GM19328 (cell line): ENCODE measurements at regions not wholly inside any gene's neighbourhood (a gene's known extent, or its start where the extent isn't known, plus 50 kb on each side); places are given as distances from the start of the nearest gene placed in this dataset.
"Not testable (repeated sequence)": the region's sequence is repeated elsewhere in the genome, so short reads cannot be mapped to it uniquely, and the experiment has no call there.

ENCODE experiments used
- ATAC-seq: cut with Tn5 transposase; IDR thresholded peaks from one replicate; pipeline ENCODE4 v1.9.1; 2021; ENCODE audit warnings: mild to moderate bottlenecking, moderate library complexity; ENCODE audit not compliant: unreplicated experiment

DNA sequence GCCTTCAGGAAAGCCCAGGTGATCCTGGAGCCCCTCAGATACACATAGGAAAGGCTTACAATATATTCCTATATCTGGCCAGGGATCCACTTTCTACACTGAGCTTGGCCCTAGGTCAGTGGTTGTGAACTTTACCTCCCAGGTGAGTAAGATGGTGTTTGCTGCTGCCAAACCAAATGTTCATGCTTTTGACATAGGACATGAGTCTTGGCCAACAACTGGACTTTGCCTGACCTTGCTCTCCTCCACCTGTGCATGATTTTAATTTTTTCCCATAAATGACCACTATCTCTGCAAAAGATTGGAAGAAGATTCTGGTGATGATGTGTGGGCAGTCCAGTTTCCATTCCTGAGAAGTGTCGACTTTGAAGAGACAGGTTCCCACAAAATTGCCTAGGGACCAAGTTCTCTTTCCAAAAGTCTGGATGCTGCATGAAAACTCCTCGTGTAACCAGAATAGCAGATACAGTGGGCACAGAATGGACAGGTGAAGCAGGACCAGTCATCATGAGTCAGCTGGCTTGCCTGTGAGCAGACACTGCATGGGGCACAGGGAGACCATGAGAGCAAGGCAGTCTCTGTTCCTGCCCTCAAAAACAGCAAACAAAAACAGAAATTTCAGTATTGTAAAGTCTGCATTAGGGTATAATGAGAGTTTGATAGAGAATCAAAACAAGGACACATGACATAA is 226.4 kb upstream of the MON1B start:
- ATAC-seq: no peak

DNA sequence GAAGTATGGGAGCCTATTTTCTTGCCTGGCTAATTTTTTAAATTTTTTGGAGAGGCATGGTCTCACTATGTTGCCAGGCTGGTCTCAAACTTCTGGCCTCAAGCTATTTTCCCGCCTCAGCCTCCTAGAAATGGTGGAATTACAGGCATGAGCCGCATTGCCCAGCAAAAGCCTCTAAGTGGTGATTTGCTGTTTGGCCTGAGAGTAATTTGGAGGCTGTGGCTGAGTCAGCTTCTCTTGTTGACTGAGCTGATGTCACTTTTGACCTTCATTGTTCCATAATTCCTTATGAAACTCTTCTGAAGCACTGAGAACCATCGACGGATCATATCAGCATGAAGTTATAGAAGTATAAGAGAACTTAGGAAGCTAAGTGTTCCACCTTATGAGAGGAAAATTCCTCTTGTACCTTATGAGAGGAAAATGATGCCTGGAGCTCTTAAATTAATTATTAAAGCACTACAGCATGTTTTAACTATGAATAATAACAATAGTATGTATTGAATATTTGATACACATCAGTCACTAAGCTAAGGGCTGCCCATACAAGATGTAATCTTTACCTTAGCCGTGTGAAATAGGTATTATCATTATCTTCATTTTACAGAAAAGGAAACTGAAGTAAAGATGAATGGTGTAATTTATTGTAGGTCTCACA is 220.8 kb upstream of the MON1B start:
- ATAC-seq: no peak

DNA sequence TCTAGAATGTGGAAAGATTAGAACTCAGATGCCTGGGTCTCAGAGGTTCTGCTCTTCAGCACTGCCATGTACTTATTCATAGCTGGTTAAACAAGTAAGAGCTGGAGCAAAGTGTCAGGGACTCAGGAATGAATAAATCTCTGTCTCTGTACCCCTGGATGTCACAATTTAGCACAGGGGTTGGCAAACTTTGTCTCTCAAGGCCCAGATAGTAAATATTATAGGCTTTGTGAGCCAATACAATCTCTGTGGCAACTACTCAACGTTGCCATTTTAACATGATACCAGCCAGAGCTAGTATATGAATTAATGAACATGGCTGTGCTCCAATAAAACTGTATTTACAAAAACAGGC is 220.3 kb upstream of the MON1B start:
- no peak for ATAC-seq

DNA sequence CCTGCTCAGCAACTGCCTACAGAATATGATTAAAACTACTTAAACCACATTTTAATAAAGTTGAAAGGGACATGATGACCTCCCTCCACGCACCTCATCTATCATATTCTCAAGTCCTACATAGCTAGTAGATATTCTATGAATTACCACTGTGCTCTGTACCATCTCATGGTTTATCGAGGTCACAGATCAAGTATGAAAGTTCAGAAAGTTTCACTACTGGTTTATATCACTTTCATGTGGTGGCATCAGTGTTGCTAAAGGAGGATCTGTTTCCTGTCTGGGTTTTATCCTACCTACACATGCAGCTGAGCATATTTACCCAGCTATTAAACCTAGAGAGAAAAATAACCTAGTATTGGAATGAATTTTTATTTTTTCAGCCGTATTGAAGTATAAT is 214.9 kb upstream of the MON1B start:
- ATAC-seq: peak; percentile 81

DNA sequence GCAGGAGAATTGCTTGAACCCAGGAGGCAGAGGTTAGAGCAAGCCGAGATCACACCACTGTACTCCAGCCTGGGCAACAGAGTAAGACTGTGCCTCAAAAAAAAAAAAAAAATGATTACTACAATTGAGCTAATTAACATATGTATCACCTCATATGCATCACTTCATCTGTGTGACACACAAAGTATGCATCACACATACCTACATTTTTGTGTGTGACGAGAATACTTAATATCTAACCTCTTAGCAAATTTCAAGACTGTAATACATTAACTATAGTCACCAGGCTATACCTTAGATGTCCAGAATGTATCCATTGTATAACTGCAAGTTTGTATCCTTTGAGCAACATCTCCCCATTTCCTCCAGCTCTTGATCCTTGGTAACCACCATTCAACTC is 214.2 kb upstream of the MON1B start:
- no peak for ATAC-seq

DNA sequence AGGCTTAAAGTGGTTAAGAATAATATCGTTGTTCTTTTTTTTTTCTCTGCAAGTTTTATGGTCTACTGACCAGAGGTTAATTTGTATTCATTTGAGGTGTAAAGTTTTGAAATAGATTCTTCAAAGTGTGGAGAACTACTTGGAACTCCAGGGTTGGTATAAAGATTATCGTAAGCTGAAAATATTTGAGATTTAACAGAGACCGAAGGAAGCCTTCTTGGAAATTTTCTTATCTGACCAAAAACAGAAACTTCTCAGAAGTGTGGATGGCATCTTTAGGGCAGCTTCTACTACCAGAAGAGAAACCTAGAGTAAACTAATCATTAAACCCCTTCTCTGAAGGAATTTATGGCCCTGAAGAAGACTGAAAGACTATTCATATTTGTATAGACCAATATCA is 206.8 kb upstream of the MON1B start:
- no peak for ATAC-seq

DNA sequence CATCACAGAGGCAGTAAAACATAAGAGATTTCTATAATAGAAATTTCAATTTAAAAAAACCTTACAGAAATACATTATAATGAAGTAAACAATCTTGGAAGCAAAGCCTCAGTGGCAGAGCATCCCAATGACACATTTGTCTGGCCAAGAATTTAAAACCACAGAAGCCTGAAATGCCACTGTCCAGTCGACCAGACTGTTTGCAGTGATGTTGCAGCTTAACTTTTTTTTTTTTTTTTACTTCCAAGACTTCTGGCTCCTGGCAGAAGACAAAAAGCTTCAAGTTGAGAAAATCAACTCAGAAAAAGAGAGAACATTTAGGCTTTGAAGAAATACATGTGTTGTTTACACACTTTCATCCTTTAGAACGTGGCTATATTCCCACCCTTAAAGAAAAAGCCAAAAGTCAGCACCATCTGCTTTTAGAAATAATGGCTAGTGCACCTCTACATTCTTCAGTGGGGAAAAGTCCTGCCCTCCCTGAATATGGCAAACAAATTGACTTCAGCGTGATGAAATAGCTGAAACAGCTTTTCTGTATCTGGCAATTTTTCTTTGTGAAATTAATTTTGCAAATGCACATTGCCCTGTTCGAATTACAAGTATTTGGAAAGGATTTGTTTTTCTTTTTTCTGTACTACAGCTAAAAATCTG is 205.5 kb upstream of the MON1B start:
- ATAC-seq: no peak

DNA sequence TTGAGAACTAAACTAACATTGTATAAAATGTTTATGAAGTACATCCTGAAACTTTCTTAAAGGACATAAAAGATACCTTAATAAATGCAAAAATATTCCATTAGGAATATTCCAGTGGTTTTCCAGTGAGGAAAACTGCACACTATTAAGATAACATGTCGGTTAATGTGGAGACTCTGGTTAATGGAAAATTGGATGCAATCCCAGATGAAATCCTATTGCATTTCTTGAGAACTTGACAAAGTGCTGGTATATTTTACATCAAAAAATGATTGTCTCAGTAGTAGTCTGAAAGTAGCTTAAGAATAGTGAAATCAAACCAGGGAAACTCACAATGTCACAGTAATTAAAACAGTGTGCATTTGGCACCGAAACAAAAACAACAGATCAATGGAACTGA is 202.5 kb upstream of the MON1B start:
- no peak for ATAC-seq

DNA sequence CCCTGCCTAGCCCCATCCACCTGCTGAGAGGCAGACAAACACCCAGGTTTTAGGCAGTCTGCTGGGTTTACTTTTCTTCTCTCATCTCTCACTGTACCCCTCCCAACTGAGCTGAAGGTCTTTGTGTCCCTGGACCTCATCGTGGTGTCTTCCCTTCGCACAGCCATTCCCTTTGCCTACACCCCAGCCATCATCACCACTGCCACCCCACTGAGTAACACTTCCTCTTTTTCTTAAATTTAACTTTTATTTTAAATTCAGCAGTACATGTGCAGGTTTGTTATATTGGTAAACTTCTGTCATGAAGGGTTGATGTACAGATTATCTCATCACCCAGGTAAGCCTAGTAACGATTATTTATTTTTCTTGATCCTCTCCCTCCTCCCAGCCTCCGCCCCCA is 188.3 kb upstream of the MON1B start:
- no peak for ATAC-seq

DNA sequence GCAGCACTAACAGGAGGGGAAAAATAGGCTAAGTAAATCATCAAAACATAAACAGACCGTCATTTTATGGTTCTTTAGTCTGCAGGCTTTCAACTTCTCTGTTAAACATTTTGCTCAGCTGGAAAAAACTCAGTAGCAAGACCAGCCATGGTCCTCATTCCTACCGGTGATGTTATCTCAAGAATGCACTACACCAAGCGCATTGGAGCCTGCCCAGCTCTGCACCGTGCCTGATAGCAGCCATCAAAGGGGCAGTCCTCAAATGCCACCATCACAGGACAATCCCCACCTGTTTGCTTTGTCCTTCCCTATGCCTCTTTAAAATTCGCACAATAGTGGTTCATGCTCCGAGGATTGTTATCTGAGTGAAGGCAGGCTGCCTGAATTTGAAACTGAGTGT is 181.5 kb upstream of the MON1B start:
- no peak for ATAC-seq

DNA sequence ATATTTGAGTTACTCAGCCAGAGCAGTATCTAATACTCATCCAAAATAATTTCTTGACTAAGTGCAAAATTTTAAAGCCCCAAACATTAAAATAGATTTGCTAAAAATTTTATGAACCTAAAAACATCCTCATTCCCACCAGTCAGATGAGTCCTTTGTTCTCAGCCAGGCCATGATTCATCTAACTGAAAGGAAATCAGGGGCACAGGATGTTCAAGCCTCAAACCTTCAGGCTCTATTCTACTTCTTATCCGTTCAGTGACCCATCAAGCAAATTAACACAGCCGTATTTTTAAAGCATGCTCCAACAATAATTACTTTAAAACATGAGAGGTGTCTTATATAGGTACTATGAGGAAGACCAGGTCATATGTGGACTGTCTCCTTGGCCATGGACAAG is 176.5 kb upstream of the MON1B start:
- no peak for ATAC-seq

DNA sequence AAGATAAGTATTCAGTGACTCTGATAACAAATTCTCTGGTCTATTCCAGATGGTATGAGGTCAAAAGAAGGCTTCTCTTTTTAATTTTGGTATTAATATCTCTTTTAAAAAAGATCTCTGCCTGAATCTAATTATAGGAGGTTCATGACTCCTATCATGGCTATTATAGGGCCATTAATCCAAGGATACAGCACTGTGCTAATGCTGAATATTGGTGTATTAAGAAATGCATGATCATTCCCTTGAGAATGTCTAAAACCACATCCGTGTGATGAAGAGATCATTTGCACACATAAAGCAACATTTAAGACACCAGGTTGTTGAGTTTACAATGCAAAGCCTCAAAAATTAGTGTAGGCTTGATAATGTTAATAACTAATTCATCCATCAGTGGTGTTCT is 160.4 kb upstream of the MON1B start:
- no peak for ATAC-seq

DNA sequence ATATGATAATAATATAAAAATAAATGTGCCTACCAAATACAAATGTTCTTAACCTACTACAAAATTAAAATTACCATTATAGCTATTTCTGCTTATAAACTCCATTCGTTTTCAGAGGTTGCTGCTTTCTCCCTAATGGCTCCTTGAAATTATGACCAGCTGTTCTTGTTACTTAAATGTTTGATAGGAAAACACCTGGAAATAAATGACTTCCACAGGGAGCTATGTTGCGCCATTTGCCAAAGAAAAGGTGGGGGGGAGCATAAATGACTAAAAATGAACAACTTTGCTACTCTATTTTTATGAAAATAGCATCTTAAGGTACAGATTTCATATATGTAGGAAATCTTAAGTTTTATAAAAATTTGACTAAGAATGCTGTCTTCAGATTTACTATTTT is 157.5 kb upstream of the MON1B start:
- ATAC-seq: no peak

DNA sequence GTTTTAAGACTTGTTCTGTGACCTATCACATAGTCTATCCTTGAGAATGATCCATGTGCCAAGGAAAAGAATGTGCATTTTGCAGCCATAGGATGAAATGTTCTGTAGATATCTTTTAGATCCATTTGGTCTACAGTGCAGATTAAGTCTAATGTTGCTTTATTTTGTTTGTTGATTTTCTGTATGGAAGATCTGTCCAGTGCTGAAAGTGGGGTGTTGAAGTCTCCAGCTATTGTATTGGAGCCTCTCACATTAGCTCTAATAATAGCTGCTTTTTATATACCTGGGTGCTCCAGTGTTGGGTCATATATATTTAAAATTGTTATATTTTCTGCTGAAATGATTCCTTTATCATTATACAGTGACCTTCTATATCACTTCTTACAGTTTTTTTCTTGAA is 155.6 kb upstream of the MON1B start:
- ATAC-seq: no peak

DNA sequence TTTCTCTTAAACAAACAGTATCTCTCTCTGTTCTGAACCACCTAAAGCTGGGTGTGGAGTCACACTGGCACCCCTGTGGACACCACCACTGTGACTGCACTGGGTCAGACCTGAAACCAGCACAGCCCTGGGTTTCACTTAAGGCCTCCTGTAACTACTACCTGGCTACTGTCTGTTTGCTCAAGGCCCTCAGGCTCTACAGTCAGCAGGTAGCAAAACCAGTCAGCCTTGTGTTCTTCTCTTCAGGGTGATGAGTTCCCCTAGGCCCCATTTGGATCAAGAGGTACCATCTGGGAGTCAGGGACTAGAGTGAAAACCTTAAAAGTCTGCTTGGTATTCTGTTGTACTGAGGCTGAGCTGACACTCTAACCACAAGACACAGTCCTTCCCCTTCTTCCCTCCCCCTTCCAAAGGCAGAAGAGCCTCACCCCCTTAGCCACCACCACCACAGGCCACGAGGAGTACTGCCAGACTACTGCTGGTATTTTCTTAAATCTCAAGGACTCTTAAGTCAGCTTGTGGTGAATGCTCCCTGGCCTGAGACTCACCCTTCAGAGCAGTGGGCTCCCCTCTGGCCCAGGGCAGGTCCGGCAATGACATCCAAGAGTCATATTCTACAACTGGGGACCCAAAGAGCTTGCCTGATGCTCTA is 153.2 kb upstream of the MON1B start:
- no peak for ATAC-seq

DNA sequence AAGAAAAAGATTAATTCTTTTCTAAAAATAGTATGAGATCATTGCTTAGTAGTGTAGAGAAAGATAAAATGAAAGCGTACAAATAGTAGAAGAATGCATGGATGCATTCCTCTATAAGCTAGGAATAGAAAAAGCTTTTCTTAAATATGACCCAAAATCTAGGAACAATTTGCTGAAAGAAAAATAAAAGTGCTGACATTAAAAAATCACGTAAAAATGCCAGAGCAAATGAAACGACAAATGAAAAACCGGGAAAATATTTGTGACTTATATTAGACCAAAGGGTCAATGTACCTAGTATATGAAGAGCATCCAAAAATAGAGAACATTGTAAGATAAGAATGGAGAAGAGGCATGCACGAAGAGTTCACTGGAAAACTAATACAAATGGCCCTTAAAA is 149.5 kb upstream of the MON1B start:
- no peak for ATAC-seq

DNA sequence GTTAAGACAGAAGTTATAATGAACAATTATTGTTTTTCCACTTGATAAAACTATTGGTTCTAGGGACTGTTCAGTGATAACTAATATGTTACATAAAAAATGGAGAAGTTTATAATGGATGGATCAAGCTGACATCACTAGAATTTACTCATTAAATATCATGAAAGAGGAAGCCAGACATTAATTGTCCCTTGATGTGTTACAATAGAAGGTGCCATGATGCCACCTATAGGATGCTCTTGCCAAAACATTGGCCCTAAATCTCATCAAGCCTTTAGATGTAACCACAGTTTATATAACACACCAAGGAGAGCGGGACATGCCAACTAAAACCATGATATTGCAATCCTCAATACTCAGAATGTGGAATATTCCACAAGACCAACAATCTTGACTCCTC is 147.9 kb upstream of the MON1B start:
- no peak for ATAC-seq

DNA sequence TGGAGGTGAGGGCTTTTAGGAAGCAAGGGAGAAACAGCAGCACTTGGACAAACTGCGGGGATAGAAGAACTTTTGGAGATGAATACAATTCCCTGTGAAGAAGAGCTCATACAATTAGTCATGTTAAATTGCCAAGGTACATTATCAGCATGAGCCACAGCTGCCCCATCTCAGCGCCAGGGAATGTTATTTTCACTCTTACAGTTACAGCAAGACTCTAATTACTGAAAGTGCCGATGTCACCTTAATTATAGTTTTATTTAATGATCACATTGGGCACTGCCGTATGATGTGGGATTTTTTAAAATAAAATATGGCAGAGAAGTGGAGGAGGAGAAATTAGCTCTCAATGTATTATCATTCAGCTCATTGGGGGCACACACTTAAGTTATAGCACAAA is 144.8 kb upstream of the MON1B start:
- no peak for ATAC-seq

DNA sequence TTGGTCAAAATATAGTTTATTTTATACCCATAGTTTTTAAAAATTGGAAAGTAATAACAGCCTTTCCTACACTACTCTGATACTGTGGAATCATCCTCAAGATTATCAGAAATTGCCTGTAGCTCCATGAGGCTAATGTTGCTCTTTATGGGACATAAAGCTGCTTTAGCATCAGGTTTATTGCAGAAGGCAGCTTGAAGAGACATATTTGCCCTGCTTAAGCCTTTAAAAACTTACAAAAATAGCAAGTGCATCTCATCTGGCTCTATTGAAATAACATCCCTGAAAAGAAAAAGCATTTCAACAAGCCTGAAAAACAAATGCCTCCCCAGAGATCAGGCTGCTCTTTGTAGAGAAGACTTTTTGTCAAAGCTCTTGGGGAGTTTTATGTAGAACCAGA is 142.9 kb upstream of the MON1B start:
- ATAC-seq: no peak

DNA sequence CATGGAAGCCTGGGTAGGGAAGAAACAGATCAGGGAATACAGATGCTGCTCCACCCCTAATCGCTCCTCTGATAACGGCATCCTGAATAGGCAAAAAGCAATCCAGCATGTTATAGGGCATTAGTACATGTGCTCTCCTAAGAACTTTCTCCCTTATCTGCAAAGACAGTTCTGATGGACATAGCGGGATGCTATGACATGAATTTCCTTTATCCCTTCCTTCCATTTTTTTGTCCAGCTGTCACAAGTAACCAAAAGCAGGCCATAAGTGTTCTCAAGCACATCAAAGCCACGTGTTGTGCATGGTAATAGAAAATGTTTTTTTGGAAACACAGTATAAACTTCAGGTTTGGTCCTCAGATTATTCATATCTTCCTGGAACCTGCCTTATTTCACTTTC is 141.4 kb upstream of the MON1B start:
- ATAC-seq: no peak

DNA sequence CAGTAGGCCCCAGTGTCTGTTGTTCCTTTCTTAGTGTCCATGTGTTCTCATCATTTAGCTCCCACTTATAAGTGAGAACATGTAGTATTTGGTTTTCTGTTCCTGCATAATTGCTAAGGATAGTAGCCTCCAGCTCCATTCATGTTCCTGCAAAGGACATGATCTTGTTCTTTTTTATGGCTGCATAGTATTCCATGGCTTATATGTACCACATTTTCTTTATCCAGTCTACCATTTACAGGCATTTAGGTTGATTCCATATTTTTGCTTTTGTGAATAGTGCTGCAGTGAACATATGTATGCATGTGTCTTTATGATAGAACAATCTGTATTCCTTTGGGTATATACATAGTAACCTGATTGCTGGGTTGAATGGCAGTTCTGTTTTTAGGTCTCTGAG is 134.4 kb upstream of the MON1B start:
- ATAC-seq: not testable (repeated sequence)

DNA sequence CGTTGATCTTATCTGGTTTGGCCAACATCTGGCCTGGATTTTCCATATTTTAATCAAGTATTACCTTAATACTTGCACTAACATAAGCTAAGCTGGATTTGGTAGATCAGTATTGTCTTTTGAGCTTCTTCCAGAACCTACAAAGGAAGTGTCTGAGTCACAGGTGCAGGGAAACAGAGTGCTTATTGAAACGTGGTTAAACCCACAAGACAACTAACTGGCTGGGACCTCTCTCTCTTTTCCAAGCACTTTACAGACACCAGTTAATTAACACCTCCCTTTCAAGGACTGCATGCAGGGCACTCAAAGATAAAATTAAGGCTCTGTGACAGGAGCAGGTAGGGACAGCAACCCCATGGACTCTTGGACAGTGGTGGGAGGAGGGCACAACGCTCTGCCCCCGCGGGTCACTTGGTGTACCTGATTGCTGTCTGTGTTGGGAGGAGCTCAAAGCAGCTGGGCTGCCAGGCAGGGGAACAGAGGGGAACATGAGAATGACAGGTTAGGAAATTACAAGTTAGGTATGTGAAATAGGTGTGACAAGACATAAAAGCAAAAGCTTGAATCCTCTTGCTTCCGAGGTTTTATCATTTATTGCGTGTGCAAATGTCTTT is 133.7 kb upstream of the MON1B start:
- ATAC-seq: no peak
